ENCODE measurements at regions not wholly inside any gene's neighbourhood (a gene's known extent, or its start where the extent isn't known, plus 50 kb on each side); places are given as distances from the start of the nearest gene placed in this dataset.

DNA sequence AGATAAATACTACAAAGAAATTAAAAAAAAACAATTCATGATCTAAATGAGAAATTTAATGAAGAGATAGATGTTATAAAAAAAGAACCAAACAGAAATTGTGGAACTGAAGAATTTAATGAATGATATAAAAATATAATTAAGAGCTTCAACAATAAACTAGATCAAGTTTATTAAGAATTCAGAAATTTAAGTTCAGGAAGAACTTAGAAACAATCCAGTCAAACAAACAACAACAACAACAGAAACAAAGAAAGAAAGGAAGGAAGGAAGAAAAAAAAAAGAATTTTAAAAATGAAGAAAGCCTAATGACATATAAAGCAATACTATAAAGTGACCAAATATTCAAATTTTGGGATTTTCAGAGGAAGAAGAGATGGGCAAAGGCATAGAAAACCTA lies 157.3 kb upstream of the FOXN2 start:
- H3K4me1 ChIP-seq (replicated peaks in 1 of 2; ENCODE audit: control insufficient read depth in 2 of 2, insufficient read depth in 2 of 2, low read length in 2 of 2): no peaks in the 10 kb centered on the region
- FAIRE-seq: no peak
- no peak for ATAC-seq
- H3K9me3 ChIP-seq (replicated peaks; ENCODE audit: control insufficient read depth, insufficient read depth, low read depth, low read length): no peaks in the 10 kb centered on the region; the same call in none of the 2 replicates
- H3K4me3 ChIP-seq: no peak overlapping the region
- intact Hi-C loops (cut with micrococcal nuclease) (no loop called here), in situ Hi-C loops (cut with MboI) (no loop called here)
- H2AFZ ChIP-seq (ENCODE audit: low read depth, low read length): no peak overlapping the region
- no TSS peak for BruUV-seq (replicated peaks)
- H4K20me1 ChIP-seq (replicated peaks; ENCODE audit: control insufficient read depth, insufficient read depth, low read length): no peaks in the 10 kb centered on the region
- ChIA-PET POLR2A (interaction anchor here (1.8 kb wide), 1 partner anchor 11 kb away, joined by 10 read pairs; no protein-coding TSS in a partner anchor), CTCF (ENCODE audit: low intra/inter-chr PET ratio) (no interaction called here)
- no peak for DNase-seq (ENCODE audit: extremely low read depth in 1 of 4, low spot score in 3 of 4)
- no peaks in the 10 kb centered on the region for H3K79me2 ChIP-seq (ENCODE audit: control insufficient read depth, insufficient read depth, low read length)
- H3K9ac ChIP-seq (ENCODE audit: insufficient read depth in 1 of 2, low read depth in 2 of 2, low read length in 2 of 2): no peak overlapping the region
- no peak overlapping the region for H3K27ac ChIP-seq (ENCODE audit: extremely low read depth, low read depth, low read length)
- H3K4me2 ChIP-seq (ENCODE audit: insufficient read depth, low read length): no peak overlapping the region
- no peaks in the 10 kb centered on the region for H3K9me1 ChIP-seq (ENCODE audit: control insufficient read depth, insufficient read depth, low read length)
- H3K36me3 ChIP-seq (ENCODE audit: control insufficient read depth, insufficient read depth, low read length): no peaks in the 10 kb centered on the region
- TF ChIP-seq TRIM28 (IDR thresholded peaks at IDR 0.05): peak; percentile 80; the same call in 1 of the 2 replicates
- TF ChIP-seq LARP7 (IDR thresholded peaks at IDR 0.05): 0 out of 2 replicates have a peak, but pooled peaks have one; percentile 38
- no peak for TF ChIP-seq U2AF1 (optimal IDR thresholded peaks at IDR 0.05; ENCODE audit: low read depth, low read length)
- peak; percentile 19 for TF ChIP-seq ZNF280A (IDR thresholded peaks at IDR 0.05; ENCODE audit: low read depth, partially characterized antibody)
- peak; percentile 15; the same call in 1 of the 2 replicates for TF ChIP-seq ZNF512 (tag; IDR thresholded peaks at IDR 0.05)
- TF ChIP-seq SIN3A (IDR thresholded peaks at IDR 0.05; ENCODE audit: borderline replicate concordance in 2 of 2, control insufficient read depth in 1 of 2, low read depth in 2 of 2, low read length in 2 of 2): no peak
- TF ChIP-seq ZNF24 (IDR thresholded peaks at IDR 0.05): no peak
- TF ChIP-seq, protein P1, sequence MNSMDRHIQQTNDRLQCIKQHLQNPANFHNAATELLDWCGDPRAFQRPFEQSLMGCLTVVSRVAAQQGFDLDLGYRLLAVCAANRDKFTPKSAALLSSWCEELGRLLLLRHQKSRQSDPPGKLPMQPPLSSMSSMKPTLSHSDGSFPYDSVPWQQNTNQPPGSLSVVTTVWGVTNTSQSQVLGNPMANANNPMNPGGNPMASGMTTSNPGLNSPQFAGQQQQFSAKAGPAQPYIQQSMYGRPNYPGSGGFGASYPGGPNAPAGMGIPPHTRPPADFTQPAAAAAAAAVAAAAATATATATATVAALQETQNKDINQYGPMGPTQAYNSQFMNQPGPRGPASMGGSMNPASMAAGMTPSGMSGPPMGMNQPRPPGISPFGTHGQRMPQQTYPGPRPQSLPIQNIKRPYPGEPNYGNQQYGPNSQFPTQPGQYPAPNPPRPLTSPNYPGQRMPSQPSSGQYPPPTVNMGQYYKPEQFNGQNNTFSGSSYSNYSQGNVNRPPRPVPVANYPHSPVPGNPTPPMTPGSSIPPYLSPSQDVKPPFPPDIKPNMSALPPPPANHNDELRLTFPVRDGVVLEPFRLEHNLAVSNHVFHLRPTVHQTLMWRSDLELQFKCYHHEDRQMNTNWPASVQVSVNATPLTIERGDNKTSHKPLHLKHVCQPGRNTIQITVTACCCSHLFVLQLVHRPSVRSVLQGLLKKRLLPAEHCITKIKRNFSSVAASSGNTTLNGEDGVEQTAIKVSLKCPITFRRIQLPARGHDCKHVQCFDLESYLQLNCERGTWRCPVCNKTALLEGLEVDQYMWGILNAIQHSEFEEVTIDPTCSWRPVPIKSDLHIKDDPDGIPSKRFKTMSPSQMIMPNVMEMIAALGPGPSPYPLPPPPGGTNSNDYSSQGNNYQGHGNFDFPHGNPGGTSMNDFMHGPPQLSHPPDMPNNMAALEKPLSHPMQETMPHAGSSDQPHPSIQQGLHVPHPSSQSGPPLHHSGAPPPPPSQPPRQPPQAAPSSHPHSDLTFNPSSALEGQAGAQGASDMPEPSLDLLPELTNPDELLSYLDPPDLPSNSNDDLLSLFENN (IDR thresholded peaks at IDR 0.05; ENCODE audit: low read depth in 2 of 2, low read length in 2 of 2): no peak
- no peak for TF ChIP-seq NEUROD1 (IDR thresholded peaks at IDR 0.05; ENCODE audit: borderline replicate concordance, low read depth, low read length, partially characterized antibody)
- TF ChIP-seq ETV5 (CRISPR knock-in tag; IDR thresholded peaks at IDR 0.05; ENCODE audit: low read depth): no peak
- TF ChIP-seq TRIM24 (IDR thresholded peaks at IDR 0.05): peak in 1 of 2 experiments; percentile 11; a peak in 1 of 4 replicates
- TF ChIP-seq, protein P2, sequence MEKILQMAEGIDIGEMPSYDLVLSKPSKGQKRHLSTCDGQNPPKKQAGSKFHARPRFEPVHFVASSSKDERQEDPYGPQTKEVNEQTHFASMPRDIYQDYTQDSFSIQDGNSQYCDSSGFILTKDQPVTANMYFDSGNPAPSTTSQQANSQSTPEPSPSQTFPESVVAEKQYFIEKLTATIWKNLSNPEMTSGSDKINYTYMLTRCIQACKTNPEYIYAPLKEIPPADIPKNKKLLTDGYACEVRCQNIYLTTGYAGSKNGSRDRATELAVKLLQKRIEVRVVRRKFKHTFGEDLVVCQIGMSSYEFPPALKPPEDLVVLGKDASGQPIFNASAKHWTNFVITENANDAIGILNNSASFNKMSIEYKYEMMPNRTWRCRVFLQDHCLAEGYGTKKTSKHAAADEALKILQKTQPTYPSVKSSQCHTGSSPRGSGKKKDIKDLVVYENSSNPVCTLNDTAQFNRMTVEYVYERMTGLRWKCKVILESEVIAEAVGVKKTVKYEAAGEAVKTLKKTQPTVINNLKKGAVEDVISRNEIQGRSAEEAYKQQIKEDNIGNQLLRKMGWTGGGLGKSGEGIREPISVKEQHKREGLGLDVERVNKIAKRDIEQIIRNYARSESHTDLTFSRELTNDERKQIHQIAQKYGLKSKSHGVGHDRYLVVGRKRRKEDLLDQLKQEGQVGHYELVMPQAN (IDR thresholded peaks at IDR 0.05; ENCODE audit: borderline replicate concordance): no peak
- TF ChIP-seq DDX20 (tag; IDR thresholded peaks at IDR 0.05; ENCODE audit: low read depth): no peak
- no peak for TF ChIP-seq LCOR (CRISPR knock-in tag; IDR thresholded peaks at IDR 0.05)
- peak; percentile 70; the same call in 1 of the 2 replicates for TF ChIP-seq HLTF (IDR thresholded peaks at IDR 0.05)
- H3K27me3 ChIP-seq (ENCODE audit: control insufficient read depth in 2 of 2, insufficient read depth in 2 of 2, low read length in 2 of 2): no peaks in the 10 kb centered on the region

Measured in K562 (cell line).